ENCODE measurements at regions not wholly inside any gene's neighbourhood (a gene's known extent, or its start where the extent isn't known, plus 50 kb on each side); places are given as distances from the start of the nearest gene placed in this dataset.

- no peak for TF ChIP-seq SREBF1 (IDR thresholded peaks at IDR 0.05; ENCODE audit: low read length)
- TF ChIP-seq KDM1A (IDR thresholded peaks at IDR 0.05; ENCODE audit: borderline replicate concordance), result no peak
These were observed 393.1 kb downstream of the CADM1 start for GRCh38 chr11:115111066-115111465.

Data from GM12878 (cell line).